Peyer's patch (tissue), 4 donors: ENCODE measurements at regions not wholly inside any gene's neighbourhood (a gene's known extent, or its start where the extent isn't known, plus 50 kb on each side); places are given as distances from the start of the nearest gene placed in this dataset.

Experiments
- DNase-seq, 3 donors: peaks; one replicate each; pipeline ENCODE4 v3.0.0-alpha.2; 2017 to 2019
- H3K27ac ChIP-seq, 4 donors: fragments of 200-600 bp; sonication (generic); one replicate each; pipeline ENCODE4 v1.5.1; 2016 to 2019
- H3K27me3 ChIP-seq, 2 donors: fragments of 200-600 bp; sonication (generic); one replicate each; pipeline ENCODE4 v1.5.1; 2019
- H3K36me3 ChIP-seq, 3 donors: fragments of 200-600 bp; sonication (generic); one replicate each; pipeline ENCODE4 v1.5.1; 2016 to 2019
- H3K4me1 ChIP-seq, 4 donors: fragments of 200-600 bp; sonication (generic); one replicate each; pipeline ENCODE4 v1.5.1; 2016 to 2019
- H3K4me3 ChIP-seq, 4 donors: fragments of 200-600 bp; sonication (generic); 1 replicate in 3 of 4; 2 replicates in 1 of 4; pipeline ENCODE4 v1.5.1; 2016 to 2019; ENCODE audit warnings: mild to moderate bottlenecking in 1 of 4
- H3K9me3 ChIP-seq, 4 donors: fragments of 200-600 bp; sonication (generic); one replicate each; pipeline ENCODE4 v1.5.1; 2016 to 2019; ENCODE audit warnings: mild to moderate bottlenecking in 1 of 4
- POLR2A ChIP-seq, 2 donors: fragments of 450-650 bp; IDR thresholded peaks; one replicate each; pipeline ENCODE4 v1.5.1; 2017; ENCODE audit warnings: antibody characterized with exemption in 2 of 2, mild to moderate bottlenecking in 2 of 2, moderate library complexity in 2 of 2
- TF ChIP-seq, protein P1 (sequence below), 6 experiments: fragments of 450-650 bp in 4 of 6; fragments of 200-600 bp in 2 of 6; sonication (generic) in 1 of 6; IDR thresholded peaks; one replicate each; pipeline ENCODE4 v1.5.1; 2017 to 2019; ENCODE audit warnings: antibody characterized with exemption in 6 of 6, mild to moderate bottlenecking in 3 of 6, moderate library complexity in 1 of 6

DNA sequence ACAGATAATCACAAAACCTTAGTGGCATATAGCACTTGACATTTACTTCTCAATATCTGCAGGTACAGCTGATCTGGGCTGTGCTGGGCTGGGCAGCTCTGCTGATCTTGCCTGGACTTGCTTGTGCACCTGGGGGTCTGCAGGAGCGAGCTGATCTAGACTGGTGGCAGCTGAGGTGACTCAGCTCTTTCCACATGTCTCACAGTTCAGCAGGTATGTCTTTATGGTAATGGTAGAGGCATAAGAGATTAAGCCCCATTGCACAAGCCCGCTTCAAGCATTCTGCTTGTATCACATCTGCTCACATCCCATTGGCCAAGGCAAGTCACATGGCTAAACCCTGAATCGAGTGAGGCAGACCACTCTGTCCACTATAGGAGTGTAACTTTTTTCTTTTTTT lies 506.7 kb downstream of the BCOR start:
- TF ChIP-seq, protein P1, sequence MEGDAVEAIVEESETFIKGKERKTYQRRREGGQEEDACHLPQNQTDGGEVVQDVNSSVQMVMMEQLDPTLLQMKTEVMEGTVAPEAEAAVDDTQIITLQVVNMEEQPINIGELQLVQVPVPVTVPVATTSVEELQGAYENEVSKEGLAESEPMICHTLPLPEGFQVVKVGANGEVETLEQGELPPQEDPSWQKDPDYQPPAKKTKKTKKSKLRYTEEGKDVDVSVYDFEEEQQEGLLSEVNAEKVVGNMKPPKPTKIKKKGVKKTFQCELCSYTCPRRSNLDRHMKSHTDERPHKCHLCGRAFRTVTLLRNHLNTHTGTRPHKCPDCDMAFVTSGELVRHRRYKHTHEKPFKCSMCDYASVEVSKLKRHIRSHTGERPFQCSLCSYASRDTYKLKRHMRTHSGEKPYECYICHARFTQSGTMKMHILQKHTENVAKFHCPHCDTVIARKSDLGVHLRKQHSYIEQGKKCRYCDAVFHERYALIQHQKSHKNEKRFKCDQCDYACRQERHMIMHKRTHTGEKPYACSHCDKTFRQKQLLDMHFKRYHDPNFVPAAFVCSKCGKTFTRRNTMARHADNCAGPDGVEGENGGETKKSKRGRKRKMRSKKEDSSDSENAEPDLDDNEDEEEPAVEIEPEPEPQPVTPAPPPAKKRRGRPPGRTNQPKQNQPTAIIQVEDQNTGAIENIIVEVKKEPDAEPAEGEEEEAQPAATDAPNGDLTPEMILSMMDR (IDR thresholded peaks at IDR 0.05), result no peak
- TF ChIP-seq POLR2A (IDR thresholded peaks at IDR 0.05), result no peak
- H3K9me3 ChIP-seq, result no peaks in the 10 kb centered on the region
- no peaks in the 10 kb centered on the region for H3K27me3 ChIP-seq
- DNase-seq, result no peak
- H3K27ac ChIP-seq, result no peak overlapping the region
- no peak overlapping the region for H3K4me3 ChIP-seq
- no peaks in the 10 kb centered on the region for H3K4me1 ChIP-seq
- no peaks in the 10 kb centered on the region for H3K36me3 ChIP-seq

DNA sequence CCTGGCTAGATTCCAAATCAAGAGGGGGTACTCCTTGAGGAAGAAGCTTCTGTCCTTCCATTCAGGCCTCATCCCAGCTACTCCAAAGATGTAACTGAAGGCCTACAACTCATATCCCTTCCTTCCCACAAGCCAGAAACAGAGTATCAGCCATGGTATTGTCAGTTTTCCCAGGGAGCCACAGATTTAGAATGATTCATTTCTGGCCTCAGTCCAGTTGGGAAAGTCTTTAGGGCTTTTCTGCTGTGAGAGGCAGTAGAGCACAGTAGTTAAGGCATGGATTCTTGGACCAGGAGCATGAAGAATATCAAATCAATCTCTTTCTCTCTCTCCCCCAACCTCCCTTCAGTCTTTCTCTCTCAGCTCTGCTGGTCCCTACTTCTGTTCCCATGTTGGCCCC lies 505.0 kb downstream of the BCOR start:
- TF ChIP-seq, protein P1 (IDR thresholded peaks at IDR 0.05), result no peak
- TF ChIP-seq POLR2A (IDR thresholded peaks at IDR 0.05), result no peak
- no peak for DNase-seq
- Histone ChIP-seq H3K27ac (no peak overlapping the region), H3K9me3 (no peaks in the 10 kb centered on the region), H3K27me3 (no peaks in the 10 kb centered on the region), H3K4me1 (no peaks in the 10 kb centered on the region), H3K36me3 (no peaks in the 10 kb centered on the region), H3K4me3 (no peak overlapping the region)

DNA sequence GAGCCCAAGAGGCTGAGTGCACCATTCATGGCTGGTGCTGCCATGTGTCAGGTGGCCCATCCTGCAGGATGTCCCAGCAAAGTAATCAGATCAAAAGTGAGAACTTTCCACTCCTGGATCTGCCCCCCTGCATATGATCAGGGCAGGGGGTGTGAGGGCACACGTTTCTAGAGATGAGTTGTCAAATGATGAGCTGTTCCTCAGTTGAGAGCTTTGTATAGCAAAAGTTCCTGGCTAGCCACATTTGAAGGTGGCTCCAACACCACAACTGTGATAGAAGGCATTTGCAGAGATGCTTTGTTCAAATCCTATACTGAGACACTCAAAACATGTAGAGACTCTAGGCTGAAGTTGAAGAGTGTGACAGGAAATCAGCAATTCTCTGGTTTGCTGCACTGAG lies 501.8 kb downstream of the BCOR start:
- no peaks in the 10 kb centered on the region for H3K4me1 ChIP-seq
- no peaks in the 10 kb centered on the region for H3K27me3 ChIP-seq
- H3K4me3 ChIP-seq, result no peak overlapping the region
- TF ChIP-seq POLR2A (IDR thresholded peaks at IDR 0.05), result no peak
- TF ChIP-seq, protein P1 (IDR thresholded peaks at IDR 0.05), result no peak
- no peaks in the 10 kb centered on the region for H3K36me3 ChIP-seq
- H3K27ac ChIP-seq, result no peak overlapping the region
- no peak for DNase-seq
- H3K9me3 ChIP-seq, result no peaks in the 10 kb centered on the region

DNA sequence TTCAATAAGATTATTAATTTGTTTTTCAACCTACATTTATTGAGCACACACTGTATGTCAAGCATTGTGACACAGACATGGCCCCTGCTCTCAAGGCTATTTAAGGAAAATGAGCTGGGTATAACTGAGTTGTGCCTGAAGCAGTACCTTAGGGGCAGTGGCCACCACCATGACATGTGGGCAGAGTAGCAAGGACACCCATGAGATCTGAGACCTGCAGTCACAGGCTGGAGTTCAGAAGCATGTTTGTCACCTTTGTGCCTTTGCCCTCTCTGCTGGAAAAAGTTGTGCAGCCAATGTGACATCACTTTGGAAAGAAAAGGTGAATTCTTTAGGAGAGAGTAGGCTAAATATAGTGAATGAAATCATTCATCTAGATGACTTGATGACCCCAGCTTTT lies 501.3 kb downstream of the BCOR start:
- Histone ChIP-seq H3K36me3 (no peaks in the 10 kb centered on the region), H3K27ac (no peak overlapping the region), H3K27me3 (no peaks in the 10 kb centered on the region), H3K4me3 (no peak overlapping the region), H3K9me3 (no peaks in the 10 kb centered on the region), H3K4me1 (no peaks in the 10 kb centered on the region)
- TF ChIP-seq POLR2A (IDR thresholded peaks at IDR 0.05), result no peak
- TF ChIP-seq, protein P1 (IDR thresholded peaks at IDR 0.05), result no peak
- DNase-seq, result no peak

DNA sequence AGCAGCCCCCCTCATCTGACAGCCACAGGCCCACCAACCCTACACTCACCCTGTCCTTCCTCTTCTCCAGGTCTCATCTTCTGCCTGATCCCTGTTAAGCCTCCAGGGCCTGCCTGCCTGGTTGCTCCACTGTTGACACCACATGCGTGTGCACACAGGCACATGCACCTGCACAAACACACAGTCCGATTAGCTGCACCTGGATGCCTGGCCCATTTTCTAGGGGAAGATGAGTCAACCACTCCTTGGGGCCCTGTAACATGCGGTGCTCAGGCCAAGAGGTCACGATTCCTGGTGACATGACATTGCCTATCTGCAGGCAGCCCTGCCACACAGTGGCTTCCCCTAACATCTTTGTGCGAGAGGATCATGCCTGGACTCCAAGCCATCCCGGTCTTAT lies 498.4 kb downstream of the BCOR start:
- Histone ChIP-seq H3K36me3 (no peaks in the 10 kb centered on the region), H3K4me1 (no peaks in the 10 kb centered on the region), H3K27me3 (no peaks in the 10 kb centered on the region), H3K27ac (no peak overlapping the region), H3K9me3 (no peaks in the 10 kb centered on the region), H3K4me3 (no peak overlapping the region)
- DNase-seq, result no peak
- TF ChIP-seq, protein P1 (IDR thresholded peaks at IDR 0.05), result no peak
- no peak for TF ChIP-seq POLR2A (IDR thresholded peaks at IDR 0.05)

DNA sequence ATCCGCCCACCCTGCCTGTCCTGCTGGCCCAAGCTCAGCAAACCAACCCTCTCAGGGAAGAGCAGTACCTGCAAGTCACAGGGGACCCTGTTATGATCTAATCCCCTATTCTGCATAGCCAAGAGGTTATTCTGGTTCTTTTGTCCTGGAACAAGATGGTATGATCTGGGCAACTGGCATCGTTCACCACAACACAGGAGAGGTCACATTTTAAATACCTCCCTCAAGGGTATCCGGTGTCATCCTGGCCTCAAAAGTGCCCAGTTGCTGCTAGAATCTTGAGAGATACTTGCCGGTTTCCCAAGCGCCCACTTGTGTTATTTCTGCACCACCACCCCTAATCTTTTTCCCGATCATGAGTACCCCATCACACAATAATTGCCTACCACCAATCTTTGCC lies 497.5 kb downstream of the BCOR start:
- H3K9me3 ChIP-seq, result no peaks in the 10 kb centered on the region
- H3K36me3 ChIP-seq, result no peaks in the 10 kb centered on the region
- H3K27ac ChIP-seq, result no peak overlapping the region
- TF ChIP-seq POLR2A (IDR thresholded peaks at IDR 0.05), result no peak
- TF ChIP-seq, protein P1 (IDR thresholded peaks at IDR 0.05), result no peak
- no peak overlapping the region for H3K4me3 ChIP-seq
- no peaks in the 10 kb centered on the region for H3K27me3 ChIP-seq
- no peaks in the 10 kb centered on the region for H3K4me1 ChIP-seq
- DNase-seq, result no peak
